Kidney epithelial cell (primary cell): ENCODE measurements at regions not wholly inside any gene's neighbourhood (a gene's known extent, or its start where the extent isn't known, plus 50 kb on each side); places are given as distances from the start of the nearest gene placed in this dataset.

Source experiments
- DNase-seq: peaks from one replicate; pipeline ENCODE4 v3.0.0-alpha.2; 2010; ENCODE audit warnings: low read depth
- H3K27me3 ChIP-seq: 2 replicates; pipeline ENCODE4 v1.6.0; 2011; ENCODE audit warnings: low read length; ENCODE audit not compliant: control insufficient read depth, insufficient read depth
- H3K36me3 ChIP-seq: 2 replicates; pipeline ENCODE4 v1.5.1; 2011; ENCODE audit warnings: low read length; ENCODE audit not compliant: control insufficient read depth, insufficient read depth
- H3K4me3 ChIP-seq: 2 replicates; pipeline ENCODE4 v1.5.1; 2011; ENCODE audit warnings: low read depth, mild to moderate bottlenecking, control low read depth, low read length
- TF ChIP-seq, protein P1 (sequence below): IDR thresholded peaks from 2 replicates; pipeline ENCODE4 v1.5.1; 2011; ENCODE audit warnings: mild to moderate bottlenecking, moderate library complexity, low read length, control low read depth, inconsistent platforms; ENCODE audit not compliant: insufficient read depth, poor library complexity, severe bottlenecking

DNA sequence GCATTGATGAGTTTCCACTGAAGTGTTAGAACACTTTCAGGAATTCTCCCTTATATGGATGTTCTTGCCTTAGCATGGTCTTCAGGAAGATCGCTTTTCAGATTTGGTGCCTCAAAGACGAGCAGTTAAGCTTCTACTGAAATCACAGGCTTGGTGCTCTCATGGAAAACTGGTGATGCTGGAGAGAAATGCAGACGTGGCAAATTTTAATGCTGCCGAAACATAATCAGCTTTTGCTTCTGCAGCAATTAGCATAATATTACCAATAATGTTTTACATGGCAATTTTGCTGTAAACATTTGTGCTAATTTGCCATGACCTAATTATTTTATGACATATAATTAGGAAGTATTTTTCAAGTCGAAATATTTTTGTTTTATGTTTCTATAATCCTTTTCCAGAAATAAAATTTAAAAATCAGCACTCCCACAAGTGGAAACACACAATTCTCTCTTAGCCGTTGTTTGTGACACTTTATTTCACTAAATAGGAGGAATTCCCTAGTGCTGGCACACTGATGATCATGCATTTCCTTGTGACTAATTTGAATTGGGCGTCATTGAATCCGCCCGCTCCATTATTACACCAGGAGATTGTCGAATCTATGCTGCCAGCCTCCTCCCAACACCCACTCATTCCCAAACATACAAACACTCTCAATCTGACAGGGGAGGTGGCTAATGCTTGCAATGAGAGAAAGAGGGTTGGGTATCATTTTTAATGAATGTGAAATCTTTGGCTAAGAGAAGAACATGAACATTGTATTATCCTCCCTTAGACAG is 506.8 kb upstream of the PPP2R3A start:
- Histone ChIP-seq H3K27me3 (peaks cover 7% of the 10 kb centered on the region), H3K36me3 (no peaks in the 10 kb centered on the region), H3K4me3 (no peak overlapping the region)
- no peak for DNase-seq
- TF ChIP-seq, protein P1, sequence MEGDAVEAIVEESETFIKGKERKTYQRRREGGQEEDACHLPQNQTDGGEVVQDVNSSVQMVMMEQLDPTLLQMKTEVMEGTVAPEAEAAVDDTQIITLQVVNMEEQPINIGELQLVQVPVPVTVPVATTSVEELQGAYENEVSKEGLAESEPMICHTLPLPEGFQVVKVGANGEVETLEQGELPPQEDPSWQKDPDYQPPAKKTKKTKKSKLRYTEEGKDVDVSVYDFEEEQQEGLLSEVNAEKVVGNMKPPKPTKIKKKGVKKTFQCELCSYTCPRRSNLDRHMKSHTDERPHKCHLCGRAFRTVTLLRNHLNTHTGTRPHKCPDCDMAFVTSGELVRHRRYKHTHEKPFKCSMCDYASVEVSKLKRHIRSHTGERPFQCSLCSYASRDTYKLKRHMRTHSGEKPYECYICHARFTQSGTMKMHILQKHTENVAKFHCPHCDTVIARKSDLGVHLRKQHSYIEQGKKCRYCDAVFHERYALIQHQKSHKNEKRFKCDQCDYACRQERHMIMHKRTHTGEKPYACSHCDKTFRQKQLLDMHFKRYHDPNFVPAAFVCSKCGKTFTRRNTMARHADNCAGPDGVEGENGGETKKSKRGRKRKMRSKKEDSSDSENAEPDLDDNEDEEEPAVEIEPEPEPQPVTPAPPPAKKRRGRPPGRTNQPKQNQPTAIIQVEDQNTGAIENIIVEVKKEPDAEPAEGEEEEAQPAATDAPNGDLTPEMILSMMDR = no peak

GRCh38 chr3:135460273-135460672 is 505.3 kb upstream of the PPP2R3A start:
- no peak for DNase-seq
- TF ChIP-seq, protein P1 = no peak
- H3K27me3 ChIP-seq = peaks cover 7% of the 10 kb centered on the region
- H3K4me3 ChIP-seq = no peak overlapping the region
- H3K36me3 ChIP-seq = no peaks in the 10 kb centered on the region

DNA sequence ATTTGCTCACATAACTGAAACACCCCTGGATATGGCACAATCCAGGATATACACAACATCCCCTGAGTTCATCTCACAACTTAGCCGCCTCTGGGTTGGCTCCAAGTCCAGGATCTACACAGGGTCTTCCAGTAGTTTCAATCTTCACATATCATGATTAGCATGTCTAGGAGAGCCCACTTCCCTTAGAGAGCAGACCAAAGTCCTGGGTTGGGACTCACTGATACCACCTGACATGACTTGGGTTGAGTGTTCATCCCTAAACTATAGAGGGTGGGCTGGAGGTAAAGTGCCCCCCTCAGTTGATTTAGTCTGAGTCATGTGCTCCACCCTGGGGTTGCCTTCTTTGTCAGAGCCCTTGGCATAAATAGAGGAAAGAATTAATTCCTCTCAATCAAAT is 493.6 kb upstream of the PPP2R3A start:
- Histone ChIP-seq H3K36me3 (no peaks in the 10 kb centered on the region), H3K27me3 (no peaks in the 10 kb centered on the region), H3K4me3 (no peak overlapping the region)
- no peak for DNase-seq
- TF ChIP-seq, protein P1 = no peak

GRCh38 chr3:135473449-135473848 is 492.1 kb upstream of the PPP2R3A start:
- no peaks in the 10 kb centered on the region for H3K36me3 ChIP-seq
- no peak overlapping the region for H3K4me3 ChIP-seq
- DNase-seq = no peak
- TF ChIP-seq, protein P1 = no peak
- no peaks in the 10 kb centered on the region for H3K27me3 ChIP-seq

- Histone ChIP-seq H3K27me3 (no peaks in the 10 kb centered on the region), H3K36me3 (no peaks in the 10 kb centered on the region), H3K4me3 (no peak overlapping the region)
- no peak for DNase-seq
- TF ChIP-seq, protein P1 = no peak
These were observed 478.3 kb upstream of the PPP2R3A start for GRCh38 chr3:135487261-135487660.
